GM18505 (cell line): ENCODE measurements at regions not wholly inside any gene's neighbourhood (a gene's known extent, or its start where the extent isn't known, plus 50 kb on each side); places are given as distances from the start of the nearest gene placed in this dataset.
"Not testable (repeated sequence)": the region's sequence is repeated elsewhere in the genome, so short reads cannot be mapped to it uniquely, and the experiment has no call there.

Experiments used
- ATAC-seq: cut with Tn5 transposase; IDR thresholded peaks from one replicate; pipeline ENCODE4 v1.9.1; 2021; ENCODE audit not compliant: unreplicated experiment
- POLR2A ChIP-seq: IDR thresholded peaks from 4 replicates; pipeline ENCODE4 v1.6.1; 2011; ENCODE audit warnings: borderline replicate concordance; ENCODE audit not compliant: insufficient read depth, insufficient read length; ENCODE audit errors: extremely low read depth

DNA sequence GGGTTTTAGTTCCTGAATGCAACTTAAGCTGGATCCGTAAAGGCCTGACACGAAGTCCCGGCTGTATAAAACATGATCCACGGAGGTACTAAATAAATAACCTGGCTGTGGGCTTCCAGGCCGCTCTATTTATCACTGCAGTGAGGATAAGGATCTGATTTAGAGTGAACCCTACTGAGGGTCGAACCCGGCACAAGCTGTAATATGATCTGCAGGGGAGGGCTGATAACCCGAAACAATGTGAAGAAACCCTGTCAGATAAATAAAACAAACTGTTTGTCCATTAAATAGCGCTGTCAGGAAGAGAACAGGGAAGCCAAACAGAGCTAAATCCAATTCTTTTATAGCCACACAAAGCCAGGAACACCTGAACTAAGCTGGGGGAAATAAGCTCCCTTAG lies 375.6 kb upstream of the SALL1 start:
- no peak for ATAC-seq
- TF ChIP-seq POLR2A: no peak

DNA sequence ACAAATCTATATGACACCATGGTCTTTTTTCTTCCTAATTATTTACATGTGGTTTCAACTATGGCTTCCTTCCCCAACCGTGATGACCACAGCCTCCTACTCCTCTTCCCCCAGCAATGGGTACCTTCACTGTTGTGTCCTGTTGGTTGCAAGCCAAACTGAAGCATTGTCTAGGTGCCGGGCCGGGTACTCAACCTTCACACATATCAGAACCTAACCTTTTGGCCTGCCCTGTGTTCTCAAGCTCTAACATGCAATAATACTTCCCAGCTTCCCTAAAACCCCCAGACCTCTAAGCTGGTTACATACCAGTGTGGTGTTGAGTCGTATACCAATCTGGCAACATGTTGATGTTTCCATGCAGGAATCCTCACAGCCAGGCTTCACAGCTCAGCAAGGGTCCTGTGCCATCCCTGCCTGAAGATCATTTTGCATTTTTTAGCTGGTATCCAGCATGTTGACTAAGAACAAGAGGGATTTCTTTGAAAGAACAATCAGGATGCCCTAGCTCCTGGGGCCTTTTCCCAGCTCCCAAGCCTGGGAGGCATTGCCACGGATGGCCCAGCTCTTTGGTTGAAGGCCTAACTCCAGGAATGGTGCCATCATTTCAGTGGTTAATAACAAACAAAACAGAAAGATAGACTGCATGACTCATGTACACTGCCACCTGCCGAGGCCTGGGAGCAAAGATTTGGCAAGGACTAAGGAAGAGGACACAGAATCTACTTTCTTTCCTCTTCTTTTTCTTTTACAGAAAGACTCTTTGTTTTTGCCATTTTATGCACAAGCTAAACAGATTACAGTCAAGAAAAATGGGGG lies 373.7 kb upstream of the SALL1 start:
- ATAC-seq: no peak
- no peak for TF ChIP-seq POLR2A

DNA sequence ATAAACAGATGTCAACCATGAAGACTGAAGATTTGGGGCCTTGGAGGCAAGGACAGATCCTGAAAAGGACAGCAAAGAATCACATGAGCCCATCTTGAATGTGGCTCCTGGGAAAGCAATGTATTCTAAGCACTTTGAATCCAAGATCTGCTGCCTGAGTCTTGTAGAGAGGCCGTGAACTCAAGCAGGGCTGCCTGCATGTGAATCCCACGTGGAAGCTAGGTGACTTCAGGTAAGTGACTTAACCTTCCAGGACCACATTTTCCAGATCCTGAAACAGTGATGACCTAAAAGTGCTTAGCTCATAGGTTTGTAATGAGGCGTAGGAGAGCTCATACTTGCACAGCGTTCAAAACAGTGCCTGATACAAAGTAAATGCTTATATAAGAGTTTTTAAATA lies 373.0 kb upstream of the SALL1 start:
- ATAC-seq: no peak
- TF ChIP-seq POLR2A: no peak

DNA sequence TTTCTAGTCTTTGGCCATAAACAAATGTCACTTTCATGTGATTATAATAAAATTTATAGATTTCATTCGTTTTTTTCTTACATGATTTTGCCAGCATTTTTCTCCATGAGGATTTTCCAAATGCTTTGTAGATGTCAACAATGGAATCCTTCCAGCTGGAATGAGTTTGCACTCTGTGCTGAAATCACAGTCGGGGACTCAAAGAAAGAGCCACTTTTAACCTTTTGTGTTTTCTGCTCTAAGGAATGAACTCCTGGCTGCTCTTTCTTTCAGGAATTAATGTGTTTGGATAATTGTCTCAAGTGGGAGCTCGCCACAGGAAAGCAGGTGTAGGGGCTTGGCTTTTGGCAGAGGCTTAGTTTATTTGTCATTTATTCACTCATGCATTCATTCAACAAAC lies 372.3 kb upstream of the SALL1 start:
- ATAC-seq: no peak
- TF ChIP-seq POLR2A: no peak

DNA sequence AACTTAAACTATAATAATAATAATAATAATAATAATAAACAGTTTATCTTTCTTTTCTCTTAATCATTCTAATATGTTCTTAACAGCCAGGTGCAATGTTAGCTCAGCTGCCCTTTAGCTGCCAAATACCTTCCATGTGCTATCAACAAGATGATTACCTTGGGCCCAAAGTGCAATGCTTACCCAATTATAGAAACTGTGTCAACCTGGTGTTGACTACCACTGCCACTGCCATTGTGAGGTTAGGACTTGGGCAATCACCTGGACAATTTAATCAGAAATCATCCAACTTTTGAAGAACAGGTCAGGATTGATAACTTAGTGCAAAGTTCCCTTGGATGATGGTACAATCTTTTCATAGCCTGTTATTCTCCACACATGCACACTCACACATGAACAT lies 371.8 kb upstream of the SALL1 start:
- TF ChIP-seq POLR2A: no peak
- no peak for ATAC-seq

DNA sequence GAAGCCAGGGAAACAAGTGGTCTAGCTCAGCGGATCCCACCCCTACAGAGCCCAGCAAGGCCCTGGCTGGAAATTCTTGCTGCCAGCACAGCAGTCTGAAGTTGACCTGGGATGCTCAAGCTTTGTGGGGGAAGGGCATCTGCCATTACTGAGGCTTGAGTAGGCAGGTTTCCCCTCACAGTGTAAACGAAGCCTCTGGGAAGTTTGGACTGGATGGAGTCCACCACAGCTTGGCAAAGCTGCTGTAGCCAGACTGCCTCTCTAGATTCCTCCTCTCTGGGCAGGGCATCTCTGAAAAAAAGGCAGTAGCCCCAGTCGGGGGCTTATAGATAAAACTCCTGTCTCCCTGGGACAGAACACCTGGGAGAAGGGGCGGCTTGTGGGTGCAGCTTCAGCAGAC lies 365.9 kb upstream of the SALL1 start:
- not testable (repeated sequence) for ATAC-seq

DNA sequence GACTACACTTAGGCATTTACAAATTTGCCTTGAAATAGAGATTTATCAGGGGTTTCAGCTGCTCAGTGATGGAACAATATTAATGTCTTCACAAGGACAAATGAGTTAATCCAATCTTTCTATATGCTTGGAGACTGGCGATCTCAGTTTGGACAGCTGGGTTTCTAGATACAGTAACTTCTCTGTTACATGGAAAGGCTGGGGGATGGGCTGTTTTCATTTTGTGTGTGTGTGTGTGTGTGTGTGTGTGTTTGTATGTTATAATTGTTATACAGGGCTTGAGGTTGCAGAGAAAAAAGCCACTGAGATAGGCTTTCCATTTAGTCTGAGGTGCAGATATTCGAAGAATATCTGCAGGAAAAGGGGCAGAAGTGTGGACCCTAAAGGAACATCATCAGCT lies 359.3 kb upstream of the SALL1 start:
- ATAC-seq: no peak
- no peak for TF ChIP-seq POLR2A

DNA sequence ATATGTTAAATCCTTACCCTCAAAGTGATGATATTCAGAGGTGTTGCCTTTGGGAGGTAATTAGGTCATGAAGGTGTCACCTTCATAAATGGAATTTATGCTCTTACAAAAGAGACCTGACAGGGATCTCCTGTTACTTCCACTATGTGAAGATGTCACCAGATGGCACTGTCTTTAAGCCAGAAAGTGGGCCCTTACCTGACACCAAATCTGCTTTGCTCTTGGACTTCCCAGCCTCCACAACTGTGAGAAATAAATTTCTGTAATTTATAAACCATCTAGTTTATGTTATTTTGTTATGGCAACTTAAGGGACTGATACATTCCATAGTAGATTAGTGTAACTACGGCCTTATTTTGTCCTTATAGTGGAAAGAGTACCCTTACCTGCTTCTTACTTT lies 358.3 kb upstream of the SALL1 start:
- no peak for ATAC-seq
- no peak for TF ChIP-seq POLR2A

DNA sequence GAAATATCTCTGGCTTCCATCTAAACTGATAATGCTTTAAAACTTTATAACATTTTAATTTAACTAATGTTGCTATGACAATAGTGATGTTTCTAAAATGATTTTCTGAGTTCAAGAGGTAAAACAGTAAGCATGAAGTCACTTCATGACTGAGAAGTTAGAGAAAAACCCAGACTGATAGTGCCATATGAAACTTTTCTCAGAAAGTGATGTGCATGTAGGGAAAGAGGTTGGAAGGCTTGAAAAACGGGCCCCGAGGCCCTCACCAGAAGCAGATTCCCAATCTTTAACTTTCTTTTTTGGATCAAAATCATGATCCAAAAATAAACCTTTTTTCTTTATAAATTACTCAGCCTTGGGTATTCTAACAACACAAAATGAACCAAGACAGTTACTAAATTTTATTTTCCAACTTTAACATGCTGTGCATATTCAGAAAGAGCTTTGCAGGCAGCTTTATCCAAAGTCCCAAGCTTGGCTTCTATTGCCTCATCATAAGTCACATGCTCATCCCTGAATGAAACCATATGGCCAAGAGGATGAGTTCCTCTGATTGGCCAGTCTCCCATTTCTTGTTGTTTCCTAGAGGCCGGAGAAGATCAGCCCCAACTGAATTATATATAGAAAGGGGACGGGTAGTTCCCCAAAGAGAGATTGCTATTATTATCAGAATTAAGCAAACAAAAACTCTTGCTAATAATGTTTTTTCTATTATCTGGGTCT lies 357.6 kb upstream of the SALL1 start:
- ATAC-seq: no peak
- TF ChIP-seq POLR2A: no peak

DNA sequence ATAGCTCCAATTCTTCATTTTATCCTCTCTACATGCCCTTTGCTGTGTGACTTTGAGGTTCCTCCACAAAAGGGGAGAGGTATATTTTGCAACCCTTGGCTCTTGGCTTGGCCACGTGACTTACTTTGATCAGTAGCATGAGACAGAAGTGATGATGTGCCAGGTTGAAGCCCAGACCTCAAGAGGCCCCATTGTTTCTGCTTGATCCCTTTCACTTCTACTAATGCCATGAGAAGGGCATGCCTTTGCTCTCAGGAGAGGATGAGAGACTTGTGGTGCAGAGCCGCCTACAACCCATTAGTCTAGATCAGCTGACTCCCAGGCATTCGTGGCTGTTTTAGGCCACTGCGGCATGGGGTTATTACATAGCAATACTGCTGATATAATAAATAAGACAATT lies 356.2 kb upstream of the SALL1 start:
- no peak for ATAC-seq
- no peak for TF ChIP-seq POLR2A

DNA sequence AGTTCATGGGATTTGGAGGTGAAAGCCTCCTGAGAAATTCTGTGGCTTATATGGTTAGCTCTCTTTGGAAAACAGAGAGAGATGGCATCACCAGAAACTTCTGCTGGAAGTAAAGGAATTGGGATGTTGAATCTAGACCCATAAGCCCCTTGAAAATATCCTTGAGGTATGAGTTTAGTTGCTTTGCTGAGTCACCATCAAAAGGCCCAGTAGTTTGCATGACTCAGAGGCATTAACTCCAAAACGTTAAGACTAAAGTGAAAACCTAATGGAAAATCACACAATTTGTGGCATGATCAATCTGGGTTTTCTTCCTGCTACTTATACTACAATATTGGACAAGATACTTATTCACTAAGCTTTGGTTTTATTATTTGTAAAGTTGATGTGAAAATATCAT lies 349.2 kb upstream of the SALL1 start:
- no peak for ATAC-seq
- no peak for TF ChIP-seq POLR2A

DNA sequence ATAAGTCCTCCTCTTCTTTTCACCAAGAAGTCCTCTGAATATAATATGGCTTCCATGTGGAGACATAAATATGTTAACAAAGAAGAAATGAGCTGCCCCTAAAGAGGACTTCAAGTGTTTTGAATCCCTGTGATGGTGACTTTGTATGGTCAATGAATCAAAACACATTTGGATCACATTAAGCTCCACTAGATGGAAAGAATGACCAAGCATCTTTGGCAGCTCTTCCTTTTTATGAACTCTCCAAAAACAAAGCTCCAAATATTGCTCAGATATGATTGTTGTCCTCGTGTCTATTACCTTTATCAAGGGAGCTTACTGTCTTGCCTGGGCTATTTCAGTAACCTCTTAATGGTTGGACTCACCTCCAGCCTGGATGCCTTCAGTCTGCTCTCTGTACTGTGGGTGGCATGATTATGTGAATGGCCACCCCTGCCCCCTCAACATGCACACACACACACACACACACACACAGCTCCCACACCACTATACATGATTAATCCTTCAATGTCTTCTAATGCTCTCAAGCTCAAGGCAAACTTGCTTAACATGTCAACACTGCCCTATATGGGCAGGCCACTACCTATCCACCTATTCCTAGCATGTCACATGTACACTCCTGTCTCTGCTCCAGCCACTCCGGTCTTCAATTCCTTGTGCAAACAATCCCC lies 346.6 kb upstream of the SALL1 start:
- no peak for ATAC-seq
- no peak for TF ChIP-seq POLR2A

DNA sequence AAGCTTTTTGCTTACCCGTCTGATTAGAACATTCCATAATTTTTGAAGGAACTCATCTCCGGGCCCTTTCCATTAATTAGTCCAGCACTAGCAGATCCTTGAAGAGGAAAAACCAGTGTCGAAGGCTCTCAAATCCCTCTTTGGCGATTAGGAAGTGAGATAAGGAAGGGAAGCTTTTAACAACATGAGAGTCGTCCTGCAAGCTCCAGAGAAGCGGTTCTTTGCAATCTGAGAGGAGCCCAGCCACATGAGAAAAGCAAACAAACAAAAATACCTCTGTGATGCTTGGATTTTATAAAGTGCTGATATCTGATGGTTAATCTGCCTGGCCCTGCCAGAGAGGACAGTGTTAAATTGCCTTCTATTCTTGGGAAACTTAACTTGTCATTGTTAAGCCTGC lies 339.8 kb upstream of the SALL1 start:
- no peak for ATAC-seq
- TF ChIP-seq POLR2A: no peak

DNA sequence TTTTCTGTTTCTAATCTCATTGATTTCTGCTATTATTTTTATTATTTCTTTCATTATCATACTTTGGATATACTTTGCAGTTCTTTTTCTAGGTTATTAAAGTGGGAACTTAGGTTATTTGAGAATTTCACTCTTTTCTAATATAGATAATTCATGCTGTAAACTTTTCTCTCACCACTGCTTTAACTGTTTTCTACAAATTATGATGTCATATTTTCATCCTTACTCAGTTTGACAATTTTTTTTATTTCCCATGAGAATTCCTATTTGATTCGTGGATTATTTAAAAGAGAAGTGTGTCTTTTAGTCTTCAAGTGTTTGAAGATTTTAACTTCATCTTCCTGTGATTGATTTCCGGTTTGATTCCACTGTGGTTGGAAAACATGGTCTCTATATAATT lies 336.8 kb upstream of the SALL1 start:
- no peak for ATAC-seq
- no peak for TF ChIP-seq POLR2A

DNA sequence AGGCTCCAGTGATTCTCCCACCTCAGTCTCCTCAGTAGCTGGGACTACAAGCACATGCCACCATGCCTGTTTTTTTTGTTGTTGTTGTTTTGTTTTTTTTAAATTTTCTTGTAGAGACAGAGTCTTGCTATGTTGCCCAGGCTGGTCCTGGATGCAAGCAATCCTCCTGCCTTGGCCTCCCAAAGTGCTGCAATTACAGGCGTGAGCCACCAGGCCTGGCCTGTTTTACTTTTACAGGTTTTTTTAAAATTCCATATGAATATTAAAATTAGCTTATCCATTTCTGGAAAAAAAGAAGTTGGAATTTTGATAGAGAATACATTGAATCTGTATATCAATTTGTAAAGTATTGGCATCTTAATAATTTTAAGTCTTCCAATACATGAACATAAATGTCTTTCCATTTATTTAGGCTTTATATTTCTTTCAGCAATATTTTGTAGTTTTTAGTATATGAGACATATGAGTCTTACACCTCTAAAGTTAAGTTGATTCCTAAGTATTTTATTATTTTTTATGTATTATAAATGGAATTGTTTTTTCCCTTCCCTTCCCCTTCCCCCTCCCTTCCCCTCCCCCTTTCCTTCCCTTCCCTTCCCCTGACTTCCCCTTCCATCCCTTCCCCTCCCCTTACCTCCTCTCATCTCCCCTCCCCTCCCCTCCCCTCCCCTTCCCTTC lies 323.5 kb upstream of the SALL1 start:
- no peak for ATAC-seq
- no peak for TF ChIP-seq POLR2A
